GM13977 (cell line): ENCODE measurements at regions not wholly inside any gene's neighbourhood (a gene's known extent, or its start where the extent isn't known, plus 50 kb on each side); places are given as distances from the start of the nearest gene placed in this dataset.

ENCODE experiments used
- DNase-seq: peaks from one replicate; pipeline ENCODE4 v3.0.0; 2012; ENCODE audit warnings: low spot score
- in situ Hi-C: fragments of 300-500 bp; cut with MboI; formaldehyde crosslinking; loops from one replicate; pipeline ENCODE4 v1.12.0; 2022; ENCODE audit warnings: low sequenced_read_pairs, low pct_unique_long_range_greater_than_20kb, mixed read lengths, inconsistent platforms; ENCODE audit not compliant: unreplicated experiment
- TF ChIP-seq, protein P1 (sequence below): IDR thresholded peaks from 2 replicates; pipeline ENCODE4 v1.5.1; 2012; ENCODE audit warnings: mild to moderate bottlenecking, control low read depth; ENCODE audit not compliant: insufficient read depth; ENCODE audit errors: extremely low read depth, missing control alignments

DNA sequence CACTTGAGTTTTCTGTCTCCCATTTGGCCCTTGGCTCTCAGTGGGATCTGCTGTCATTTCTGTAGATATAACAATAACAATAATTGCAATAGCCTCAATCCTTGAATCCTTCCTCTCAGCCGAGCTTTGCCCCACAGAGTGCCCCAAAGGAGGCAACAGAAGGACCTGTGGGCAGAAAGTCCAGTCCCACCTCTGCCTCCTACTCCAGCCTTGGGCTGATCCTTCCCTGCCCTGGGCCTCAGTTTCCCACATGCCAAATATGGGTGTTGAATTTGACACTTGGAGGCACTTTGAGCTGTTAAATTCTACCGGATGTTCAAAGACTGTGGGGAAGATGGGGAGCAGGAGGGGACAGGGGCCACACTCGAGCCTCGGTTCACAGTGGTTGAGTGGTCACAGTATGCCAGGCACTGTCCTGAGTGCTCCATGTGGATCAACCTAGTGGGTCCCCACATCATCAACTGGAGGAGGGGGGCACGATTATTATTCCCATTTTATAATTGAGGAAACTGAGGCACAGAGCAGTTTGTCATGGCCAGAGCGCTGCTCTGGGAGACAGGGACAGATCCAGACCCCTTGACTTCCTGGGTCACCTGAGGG lies 307.1 kb downstream of the MATN1 start:
- in situ Hi-C loops = no loop called here
- TF ChIP-seq, protein P1, sequence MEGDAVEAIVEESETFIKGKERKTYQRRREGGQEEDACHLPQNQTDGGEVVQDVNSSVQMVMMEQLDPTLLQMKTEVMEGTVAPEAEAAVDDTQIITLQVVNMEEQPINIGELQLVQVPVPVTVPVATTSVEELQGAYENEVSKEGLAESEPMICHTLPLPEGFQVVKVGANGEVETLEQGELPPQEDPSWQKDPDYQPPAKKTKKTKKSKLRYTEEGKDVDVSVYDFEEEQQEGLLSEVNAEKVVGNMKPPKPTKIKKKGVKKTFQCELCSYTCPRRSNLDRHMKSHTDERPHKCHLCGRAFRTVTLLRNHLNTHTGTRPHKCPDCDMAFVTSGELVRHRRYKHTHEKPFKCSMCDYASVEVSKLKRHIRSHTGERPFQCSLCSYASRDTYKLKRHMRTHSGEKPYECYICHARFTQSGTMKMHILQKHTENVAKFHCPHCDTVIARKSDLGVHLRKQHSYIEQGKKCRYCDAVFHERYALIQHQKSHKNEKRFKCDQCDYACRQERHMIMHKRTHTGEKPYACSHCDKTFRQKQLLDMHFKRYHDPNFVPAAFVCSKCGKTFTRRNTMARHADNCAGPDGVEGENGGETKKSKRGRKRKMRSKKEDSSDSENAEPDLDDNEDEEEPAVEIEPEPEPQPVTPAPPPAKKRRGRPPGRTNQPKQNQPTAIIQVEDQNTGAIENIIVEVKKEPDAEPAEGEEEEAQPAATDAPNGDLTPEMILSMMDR = no peak
- DNase-seq = peak; percentile 3

DNA sequence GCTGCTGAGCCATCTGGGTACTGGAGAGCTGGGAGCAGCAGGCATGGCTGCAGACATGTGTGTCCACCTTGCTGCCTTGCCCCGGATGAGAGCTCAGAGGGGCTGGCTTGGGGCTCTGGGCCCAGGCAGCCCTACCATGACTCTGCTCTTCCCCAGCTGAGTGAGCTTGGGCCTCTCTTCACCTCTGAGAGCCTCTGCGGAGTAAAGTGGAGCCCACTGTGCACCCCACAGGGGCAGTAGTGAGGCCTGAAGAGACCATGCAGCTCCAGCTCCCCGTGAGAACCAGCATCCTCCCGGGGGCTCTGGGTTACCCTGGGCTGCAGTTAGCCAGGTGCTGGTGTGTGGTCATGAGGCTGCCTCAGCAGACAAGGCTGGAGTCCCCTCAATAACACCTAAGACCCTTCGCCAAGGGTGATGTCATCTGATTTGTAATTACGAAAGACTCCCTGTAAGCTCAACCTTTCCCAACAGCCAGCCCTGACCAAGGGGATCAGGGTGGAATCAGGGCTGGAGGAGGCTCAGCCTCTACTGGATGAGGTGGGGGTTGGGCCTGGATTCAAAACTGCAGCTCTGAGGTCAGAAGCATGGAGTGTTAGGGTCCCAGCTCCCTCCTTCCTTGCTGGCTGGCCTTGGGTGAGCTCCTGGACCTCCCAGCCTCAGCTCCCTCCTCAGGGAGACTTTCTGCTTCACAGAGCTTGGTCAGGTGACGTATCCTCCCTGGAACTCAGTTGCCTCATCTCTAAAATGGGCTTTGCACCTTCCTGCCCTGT lies 308.0 kb downstream of the MATN1 start:
- in situ Hi-C loops = no loop called here
- peak; percentile 6 for DNase-seq
- TF ChIP-seq, protein P1 = no peak

DNA sequence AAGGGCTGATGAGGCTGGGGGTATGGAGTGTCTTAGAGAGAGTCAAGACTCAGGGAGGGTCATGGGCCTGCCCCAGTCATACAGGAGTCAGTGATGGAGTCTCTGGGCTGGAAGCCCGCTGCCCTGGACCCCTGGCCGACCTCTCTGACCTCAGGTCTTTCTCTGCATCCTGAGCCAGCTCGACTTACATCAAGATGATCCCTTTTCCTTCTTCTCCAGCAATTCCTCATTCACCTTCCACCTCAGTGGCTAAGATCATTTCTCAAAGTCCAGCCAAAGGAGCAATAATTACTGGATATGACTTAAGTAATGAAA lies 308.6 kb downstream of the MATN1 start:
- in situ Hi-C loops = no loop called here
- no peak for DNase-seq
- TF ChIP-seq, protein P1 = no peak

DNA sequence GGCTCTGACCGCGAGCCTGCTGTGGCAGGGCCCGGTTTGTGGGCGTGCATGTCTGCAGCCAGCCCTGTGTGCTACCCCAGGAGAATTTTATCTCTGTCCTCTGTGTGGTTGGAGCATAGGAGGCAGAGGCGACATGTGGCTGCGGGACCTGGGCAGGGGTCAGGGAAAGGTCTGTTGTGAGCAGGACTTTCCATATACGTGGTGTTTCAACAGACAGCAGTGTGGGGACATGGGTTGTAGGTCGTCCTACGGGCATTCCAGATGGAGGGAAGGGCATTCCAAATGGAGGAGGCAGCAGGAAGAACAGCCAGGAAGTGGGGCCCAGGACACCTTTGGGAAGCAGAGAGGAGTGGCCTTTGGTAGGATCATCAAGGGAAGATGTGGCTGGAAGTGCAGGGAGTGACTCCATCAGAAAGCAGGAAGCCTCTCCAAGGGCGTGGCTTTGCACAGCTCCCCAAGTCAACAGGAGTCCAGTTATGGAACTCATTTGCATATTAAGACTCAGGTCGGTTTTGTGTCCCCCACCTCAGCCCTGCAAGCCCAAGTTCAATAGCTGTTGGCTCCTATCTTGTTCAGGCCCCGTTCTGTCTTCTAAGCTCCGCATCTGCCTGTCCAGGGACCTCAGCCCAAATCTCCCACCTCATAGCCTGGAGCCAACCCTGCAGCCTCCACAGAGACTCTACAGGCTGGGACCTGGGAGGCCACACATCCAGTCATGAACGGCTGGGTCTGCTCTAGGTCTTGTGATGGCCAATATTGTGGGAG lies 309.1 kb downstream of the MATN1 start:
- TF ChIP-seq, protein P1 = no peak
- no peak for DNase-seq
- in situ Hi-C loops = no loop called here

DNA sequence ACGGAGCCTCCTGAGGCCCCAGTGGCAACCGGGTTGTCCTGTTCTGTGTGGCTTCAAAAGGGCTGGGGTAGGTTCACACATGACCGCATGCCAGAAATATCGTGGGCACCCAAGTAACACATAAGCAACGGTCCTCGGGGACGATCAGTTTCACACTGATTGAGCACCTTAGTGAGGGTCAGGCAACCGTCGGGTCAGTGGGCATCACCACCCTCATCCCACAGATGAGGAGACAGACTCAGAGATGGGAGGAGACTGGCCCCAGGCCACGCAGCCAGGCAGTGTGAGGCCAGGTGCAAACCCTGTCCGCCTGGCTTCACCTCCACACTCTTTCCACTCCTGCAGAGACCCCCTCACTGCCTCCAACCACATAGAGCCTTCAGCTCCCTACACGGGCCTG lies 309.8 kb downstream of the MATN1 start:
- no peak for DNase-seq
- TF ChIP-seq, protein P1 = no peak
- in situ Hi-C loops = no loop called here

DNA sequence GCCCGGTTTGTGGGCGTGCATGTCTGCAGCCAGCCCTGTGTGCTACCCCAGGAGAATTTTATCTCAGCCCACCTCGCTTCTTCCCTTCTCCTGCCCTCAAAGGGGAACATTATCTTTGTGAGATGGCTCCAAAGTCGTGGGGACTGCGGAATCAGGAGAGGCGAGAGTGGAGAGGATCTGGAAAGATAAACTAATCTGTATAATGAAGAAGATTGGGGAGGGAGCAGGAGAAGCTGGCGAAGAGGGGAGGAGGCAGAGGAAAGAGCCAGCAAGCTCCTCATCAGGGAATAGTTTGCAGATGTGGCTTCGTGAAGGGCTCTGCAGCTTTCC lies 310.3 kb downstream of the MATN1 start:
- in situ Hi-C loops = no loop called here
- no peak for DNase-seq
- TF ChIP-seq, protein P1 = no peak
